ENCODE measurements at regions not wholly inside any gene's neighbourhood (a gene's known extent, or its start where the extent isn't known, plus 50 kb on each side); places are given as distances from the start of the nearest gene placed in this dataset.
"Not testable (repeated sequence)": the region's sequence is repeated elsewhere in the genome, so short reads cannot be mapped to it uniquely, and the experiment has no call there.

DNA sequence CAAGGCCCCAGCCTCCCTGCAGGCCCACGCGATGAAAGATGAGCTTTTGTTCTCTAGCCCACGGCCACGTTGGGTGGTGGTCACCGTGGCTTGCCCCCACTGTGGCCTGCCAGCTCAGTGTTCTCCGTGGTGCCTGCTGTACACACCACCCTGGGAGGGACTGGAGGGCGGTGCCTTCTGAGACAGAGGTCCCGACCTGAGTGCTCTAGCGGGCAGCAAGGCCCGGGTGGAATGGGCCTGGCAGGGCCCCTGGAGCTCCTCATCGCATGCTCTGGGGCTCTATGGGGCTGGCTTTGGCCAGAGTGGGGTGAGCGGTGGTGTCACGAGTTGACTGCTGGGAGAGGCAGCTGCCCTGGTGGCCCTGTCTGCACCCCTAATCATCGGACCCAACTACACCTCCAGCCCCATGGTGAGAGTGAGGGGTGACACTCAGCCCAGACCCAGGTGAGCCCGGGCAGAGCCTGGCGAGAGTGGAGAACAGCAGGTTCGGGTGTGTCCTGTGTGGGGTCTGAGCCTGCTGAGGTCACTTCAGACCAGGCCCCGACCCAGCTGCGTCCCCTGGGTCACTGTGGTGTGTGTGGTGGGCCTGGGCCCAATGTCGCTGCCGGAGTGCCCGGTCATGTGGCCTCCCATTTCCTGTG, 541.9 kb downstream of the TBC1D22A start:
- TF ChIP-seq ZNF707 (tag by site-specific recombination; IDR thresholded peaks at IDR 0.05) (no peak), ZNF133 (tag by site-specific recombination; IDR thresholded peaks at IDR 0.05) (no peak), ZNF677 (tag by site-specific recombination; IDR thresholded peaks at IDR 0.05) (no peak), ZEB2 (tag by site-specific recombination; IDR thresholded peaks at IDR 0.05) (no peak), ZNF146 (tag by site-specific recombination; IDR thresholded peaks at IDR 0.05) (no peak), ZNF138 (tag by site-specific recombination; IDR thresholded peaks at IDR 0.05; ENCODE audit: borderline replicate concordance) (no peak), SETDB1 (IDR thresholded peaks at IDR 0.05; ENCODE audit: insufficient read length, low read length) (no peak), PRDM6 (tag by site-specific recombination; IDR thresholded peaks at IDR 0.05) (no peak)
- no peaks in the 10 kb centered on the region for H3K4me1 ChIP-seq (ENCODE audit: control insufficient read depth, insufficient read depth, low read length)
- H3K36me3 ChIP-seq (ENCODE audit: control insufficient read depth in 2 of 2, insufficient read depth in 1 of 2, low read length in 2 of 2), result no peaks in the 10 kb centered on the region
- H3K9me3 ChIP-seq (ENCODE audit: control insufficient read depth, insufficient read depth, low read depth, low read length), result no peaks in the 10 kb centered on the region
- CTCF ChIA-PET, result no interaction called here
- POLR2A ChIA-PET, result no interaction called here
- no peak overlapping the region for H3K27ac ChIP-seq (ENCODE audit: extremely low read depth, low read depth, low read length)
- H3K4me3 ChIP-seq (ENCODE audit: low read depth, low read length), result no peak overlapping the region

GRCh38 chr22:47303161-47303890, 540.9 kb downstream of the TBC1D22A start:
- Histone ChIP-seq H3K4me3 (ENCODE audit: low read depth, low read length) (no peak overlapping the region), H3K36me3 (ENCODE audit: control insufficient read depth in 2 of 2, insufficient read depth in 1 of 2, low read length in 2 of 2) (no peaks in the 10 kb centered on the region), H3K4me1 (ENCODE audit: control insufficient read depth, insufficient read depth, low read length) (no peaks in the 10 kb centered on the region), H3K9me3 (ENCODE audit: control insufficient read depth, insufficient read depth, low read depth, low read length) (no peaks in the 10 kb centered on the region), H3K27ac (ENCODE audit: extremely low read depth, low read depth, low read length) (no peak overlapping the region)
- ChIA-PET POLR2A (no interaction called here), CTCF (interaction anchor here (0.6 kb wide), 1 partner anchor 259 kb away, joined by 3 read pairs; no protein-coding TSS in a partner anchor)
- TF ChIP-seq ZNF138 (tag by site-specific recombination; IDR thresholded peaks at IDR 0.05; ENCODE audit: borderline replicate concordance), result no peak
- 0 out of 2 replicates have a peak, but pooled peaks have one; percentile 12 for TF ChIP-seq ZIC2 (tag by site-specific recombination; IDR thresholded peaks at IDR 0.05)

DNA sequence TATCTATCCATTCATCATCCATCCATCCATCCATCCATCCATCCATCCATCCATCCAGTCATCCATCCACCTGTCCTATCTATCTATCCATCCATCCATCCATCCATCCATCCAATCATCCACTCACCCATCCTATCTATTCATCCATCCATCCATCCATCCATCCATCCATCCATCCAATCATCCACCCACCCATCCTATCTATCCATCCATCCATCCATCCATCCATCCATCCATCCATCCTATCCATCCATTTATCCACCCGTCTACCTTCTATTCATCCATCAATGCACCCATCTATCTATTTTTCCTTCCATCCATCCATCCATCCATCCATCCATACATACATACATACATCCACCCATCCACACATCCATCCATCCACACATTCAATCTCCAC, 540.1 kb downstream of the TBC1D22A start:
- TF ChIP-seq ZNF366 (tag by site-specific recombination; conservative IDR thresholded peaks at IDR 0.05), result peak; percentile 93
- TF ChIP-seq ZBTB17 (tag by site-specific recombination; IDR thresholded peaks at IDR 0.05), result peak; percentile 89
- H3K27ac ChIP-seq (ENCODE audit: extremely low read depth, low read depth, low read length); H3K9me3 ChIP-seq (ENCODE audit: control insufficient read depth, insufficient read depth, low read depth, low read length); H3K4me1 ChIP-seq (ENCODE audit: control insufficient read depth, insufficient read depth, low read length); CTCF ChIA-PET; POLR2A ChIA-PET; H3K36me3 ChIP-seq (ENCODE audit: control insufficient read depth in 2 of 2, insufficient read depth in 1 of 2, low read length in 2 of 2); H3K4me3 ChIP-seq (ENCODE audit: low read depth, low read length): not testable (repeated sequence)

- Histone ChIP-seq H3K4me3 (ENCODE audit: low read depth, low read length) (no peak overlapping the region), H3K9me3 (ENCODE audit: control insufficient read depth, insufficient read depth, low read depth, low read length) (no peaks in the 10 kb centered on the region), H3K4me1 (ENCODE audit: control insufficient read depth, insufficient read depth, low read length) (no peaks in the 10 kb centered on the region), H3K27ac (ENCODE audit: extremely low read depth, low read depth, low read length) (no peak overlapping the region), H3K36me3 (ENCODE audit: control insufficient read depth in 2 of 2, insufficient read depth in 1 of 2, low read length in 2 of 2) (no peaks in the 10 kb centered on the region)
- CTCF ChIA-PET, result no interaction called here
- POLR2A ChIA-PET, result no interaction called here
- TF ChIP-seq, protein P1, sequence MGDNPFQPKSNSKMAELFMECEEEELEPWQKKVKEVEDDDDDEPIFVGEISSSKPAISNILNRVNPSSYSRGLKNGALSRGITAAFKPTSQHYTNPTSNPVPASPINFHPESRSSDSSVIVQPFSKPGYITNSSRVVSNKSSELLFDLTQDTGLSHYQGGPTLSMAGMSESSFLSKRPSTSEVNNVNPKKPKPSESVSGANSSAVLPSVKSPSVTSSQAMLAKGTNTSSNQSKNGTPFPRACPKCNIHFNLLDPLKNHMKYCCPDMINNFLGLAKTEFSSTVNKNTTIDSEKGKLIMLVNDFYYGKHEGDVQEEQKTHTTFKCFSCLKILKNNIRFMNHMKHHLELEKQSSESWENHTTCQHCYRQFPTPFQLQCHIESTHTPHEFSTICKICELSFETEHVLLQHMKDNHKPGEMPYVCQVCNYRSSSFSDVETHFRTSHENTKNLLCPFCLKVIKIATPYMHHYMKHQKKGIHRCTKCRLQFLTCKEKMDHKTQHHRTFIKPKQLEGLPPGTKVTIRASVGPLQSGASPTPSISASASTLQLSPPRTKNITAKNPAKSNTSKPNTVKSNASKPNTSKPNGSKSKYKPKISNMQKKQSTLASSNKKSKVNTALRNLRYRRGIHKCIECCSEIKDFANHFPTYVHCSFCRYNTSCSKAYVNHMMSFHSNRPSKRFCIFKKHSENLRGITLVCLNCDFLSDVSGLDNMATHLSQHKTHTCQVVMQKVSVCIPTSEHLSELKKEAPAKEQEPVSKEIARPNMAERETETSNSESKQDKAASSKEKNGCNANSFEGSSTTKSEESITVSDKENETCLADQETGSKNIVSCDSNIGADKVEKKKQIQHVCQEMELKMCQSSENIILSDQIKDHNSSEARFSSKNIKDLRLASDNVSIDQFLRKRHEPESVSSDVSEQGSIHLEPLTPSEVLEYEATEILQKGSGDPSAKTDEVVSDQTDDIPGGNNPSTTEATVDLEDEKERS (tag by site-specific recombination; IDR thresholded peaks at IDR 0.05), result no peak
- TF ChIP-seq ZNF626 (tag by site-specific recombination; IDR thresholded peaks at IDR 0.05), result no peak
- no peak for TF ChIP-seq SCRT2 (tag by site-specific recombination; IDR thresholded peaks at IDR 0.05)
- no peak for TF ChIP-seq ZNF692 (tag by site-specific recombination; IDR thresholded peaks at IDR 0.05)
- TF ChIP-seq ZNF654 (tag by site-specific recombination; IDR thresholded peaks at IDR 0.05; ENCODE audit: low read depth), result no peak
- TF ChIP-seq ZNF214 (tag by site-specific recombination; IDR thresholded peaks at IDR 0.05; ENCODE audit: borderline replicate concordance), result no peak
- no peak for TF ChIP-seq ZNF23 (tag by site-specific recombination; IDR thresholded peaks at IDR 0.05; ENCODE audit: borderline replicate concordance)
Measured at GRCh38 chr22:47301820-47302475, 539.5 kb downstream of the TBC1D22A start.
